ENCODE measurements at regions not wholly inside any gene's neighbourhood (a gene's known extent, or its start where the extent isn't known, plus 50 kb on each side); places are given as distances from the start of the nearest gene placed in this dataset.

DNA sequence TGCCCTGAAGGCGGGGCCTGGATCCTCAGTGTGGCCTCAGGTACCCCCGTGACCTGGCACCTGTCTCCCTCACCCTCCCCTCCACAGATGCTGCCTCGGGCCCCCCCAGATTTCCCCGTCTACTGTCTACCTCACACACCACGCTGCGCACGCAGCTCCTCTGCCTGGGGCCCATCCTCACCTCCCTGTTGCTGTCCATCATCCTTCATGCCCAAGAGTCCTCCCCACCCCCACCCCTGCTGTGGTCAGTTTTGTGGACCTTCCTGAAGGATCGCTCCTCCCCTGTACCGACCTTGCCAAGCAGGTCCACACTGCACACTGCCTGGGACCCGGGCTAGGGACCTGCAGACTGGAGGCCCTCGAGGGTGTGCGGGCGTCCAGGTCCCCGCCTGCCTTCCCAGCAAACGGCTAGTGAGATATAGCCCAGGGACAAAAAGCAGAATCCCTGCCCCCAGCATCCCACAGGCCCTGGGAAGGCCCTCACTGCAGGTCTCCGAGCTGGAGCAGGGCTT lies 197.4 kb upstream of the DIO3 start:
- no peak for DNase-seq

DNA sequence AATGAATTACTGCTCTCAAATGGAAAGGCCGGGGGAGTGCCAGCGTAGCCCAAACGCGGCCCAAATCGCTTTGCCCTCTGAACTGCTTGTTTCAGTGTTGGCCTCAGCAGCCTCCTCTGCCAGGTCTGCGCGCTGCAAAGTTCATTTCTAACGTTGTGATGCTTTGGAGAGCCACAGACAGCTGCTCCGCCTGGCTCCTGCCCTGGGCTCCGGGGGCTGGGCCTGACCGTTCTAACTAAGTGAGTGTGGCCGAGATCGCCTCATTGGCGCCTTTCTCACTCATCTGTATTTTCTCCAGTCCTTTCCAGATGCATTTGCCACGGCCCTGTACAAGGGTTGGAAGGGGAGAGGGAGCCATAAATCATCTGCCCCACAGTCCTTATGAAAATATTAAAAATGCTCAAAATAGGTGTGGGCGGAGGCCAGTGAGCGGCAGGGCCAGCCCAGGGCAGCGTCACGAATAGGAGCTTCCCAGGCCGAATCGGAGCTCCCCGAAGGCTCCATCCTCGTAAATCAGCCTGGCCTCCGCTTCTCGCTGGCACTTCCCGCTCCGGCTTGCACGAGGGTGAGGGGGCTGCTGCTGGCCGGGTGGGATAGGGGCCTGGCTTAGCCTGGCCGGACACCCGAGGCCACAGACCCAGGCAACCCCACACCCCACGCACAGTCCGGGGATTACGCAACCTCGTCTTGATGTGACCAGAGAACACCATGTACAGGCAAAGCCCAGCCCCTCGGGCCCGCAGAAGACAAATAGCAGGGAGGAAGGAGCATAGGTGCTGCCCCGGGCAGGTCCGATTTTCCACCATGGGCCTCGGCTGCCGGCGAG lies 196.6 kb upstream of the DIO3 start:
- DNase-seq = no peak

DNA sequence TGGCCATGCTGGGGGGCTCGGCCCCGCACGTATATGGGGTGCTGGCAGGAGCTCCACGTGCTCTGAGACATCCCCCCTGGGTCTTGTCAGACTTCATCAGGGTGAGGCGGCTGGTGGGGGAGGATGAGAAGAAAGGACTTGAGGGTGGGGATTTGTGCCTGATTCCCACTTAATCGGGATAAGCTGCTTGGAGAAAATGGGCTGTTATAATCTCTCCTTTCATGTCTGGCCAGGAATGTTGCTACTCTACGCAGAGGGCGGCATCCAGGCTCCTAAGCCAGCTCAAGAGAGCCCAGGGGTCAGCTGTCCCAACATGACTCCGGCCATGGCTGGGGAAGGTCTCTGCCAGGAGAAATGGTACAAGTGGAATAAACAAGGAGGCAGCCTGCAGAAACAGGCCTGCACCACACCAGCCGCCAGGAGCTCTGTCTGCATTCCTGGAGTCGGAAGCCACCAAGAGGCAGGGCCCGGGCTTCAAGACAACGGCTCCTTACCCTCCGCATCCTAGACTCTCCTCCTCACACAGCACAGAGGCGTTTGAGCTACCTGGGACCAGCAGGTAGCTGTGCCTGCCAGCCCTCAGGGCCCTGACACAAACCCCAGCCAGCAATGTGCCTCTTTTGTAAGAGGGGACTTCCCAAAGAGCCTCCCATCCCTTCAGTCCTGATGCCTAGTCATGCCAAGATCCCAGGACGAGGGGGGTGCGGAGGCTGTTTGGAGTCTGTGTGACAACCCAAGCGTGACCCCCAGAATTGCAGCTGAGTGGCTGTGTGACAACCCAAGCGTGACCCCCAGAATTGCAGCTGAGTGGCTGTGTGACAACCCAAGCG lies 195.8 kb upstream of the DIO3 start:
- DNase-seq = no peak

DNA sequence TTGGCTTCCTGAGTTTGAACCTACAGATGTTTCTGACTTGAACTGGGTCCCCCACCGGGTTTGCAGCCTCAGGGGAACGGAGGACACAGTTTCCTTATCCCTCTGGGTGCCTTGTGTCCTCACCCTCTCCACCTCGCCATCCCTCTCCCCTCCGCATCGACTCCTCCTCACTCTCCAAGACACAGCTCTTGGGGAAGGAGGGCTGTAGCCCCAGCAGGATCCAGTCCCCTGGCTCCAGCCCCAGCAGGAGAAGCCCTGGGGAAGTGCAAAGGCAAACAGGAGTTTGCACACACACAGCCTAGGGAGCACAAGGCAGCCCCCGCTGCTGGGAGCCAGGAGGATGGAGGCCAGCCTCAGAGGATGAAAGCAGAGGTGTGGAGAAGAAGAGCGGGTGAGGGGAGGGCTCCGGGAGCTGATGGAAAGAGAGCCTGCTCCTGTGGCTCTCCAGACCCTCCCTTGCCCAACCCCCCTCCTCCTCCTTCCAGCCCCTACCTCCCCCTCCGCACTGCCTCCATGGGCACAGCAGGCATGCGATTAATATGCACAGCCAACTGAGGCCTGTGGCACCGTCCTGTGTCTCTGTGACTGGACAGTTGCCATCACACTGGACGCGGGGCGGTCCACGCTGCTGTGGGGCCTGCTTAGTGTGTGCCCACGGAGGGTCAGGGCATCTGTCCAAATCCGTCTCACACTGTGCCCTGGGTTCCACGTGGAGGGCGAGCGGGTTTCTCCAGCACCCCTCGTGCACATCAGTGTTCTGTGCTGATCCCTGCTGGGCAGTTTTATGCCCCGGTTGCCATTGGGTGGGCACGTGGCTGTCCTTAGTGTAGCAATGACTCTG lies 193.7 kb upstream of the DIO3 start:
- DNase-seq = no peak

DNA sequence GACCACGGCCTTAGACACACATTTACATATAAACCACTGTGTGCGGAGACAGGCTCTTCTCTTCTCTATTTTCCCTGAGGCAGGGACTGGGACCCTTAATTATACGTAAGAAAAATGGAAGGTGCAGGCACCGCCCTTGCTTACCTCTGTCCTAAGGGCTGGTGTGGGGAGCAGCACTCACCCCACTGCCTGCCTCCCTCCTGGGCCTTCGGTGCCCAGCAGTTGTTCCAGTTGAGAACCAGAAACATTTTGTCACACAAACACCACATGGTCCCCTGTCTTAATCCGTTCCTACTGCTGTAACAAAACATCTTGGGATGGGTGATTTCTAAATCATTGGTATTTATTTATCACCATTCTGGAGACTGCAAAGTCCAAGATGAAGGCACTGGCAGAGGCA lies 192.7 kb upstream of the DIO3 start:
- no peak for DNase-seq

DNA sequence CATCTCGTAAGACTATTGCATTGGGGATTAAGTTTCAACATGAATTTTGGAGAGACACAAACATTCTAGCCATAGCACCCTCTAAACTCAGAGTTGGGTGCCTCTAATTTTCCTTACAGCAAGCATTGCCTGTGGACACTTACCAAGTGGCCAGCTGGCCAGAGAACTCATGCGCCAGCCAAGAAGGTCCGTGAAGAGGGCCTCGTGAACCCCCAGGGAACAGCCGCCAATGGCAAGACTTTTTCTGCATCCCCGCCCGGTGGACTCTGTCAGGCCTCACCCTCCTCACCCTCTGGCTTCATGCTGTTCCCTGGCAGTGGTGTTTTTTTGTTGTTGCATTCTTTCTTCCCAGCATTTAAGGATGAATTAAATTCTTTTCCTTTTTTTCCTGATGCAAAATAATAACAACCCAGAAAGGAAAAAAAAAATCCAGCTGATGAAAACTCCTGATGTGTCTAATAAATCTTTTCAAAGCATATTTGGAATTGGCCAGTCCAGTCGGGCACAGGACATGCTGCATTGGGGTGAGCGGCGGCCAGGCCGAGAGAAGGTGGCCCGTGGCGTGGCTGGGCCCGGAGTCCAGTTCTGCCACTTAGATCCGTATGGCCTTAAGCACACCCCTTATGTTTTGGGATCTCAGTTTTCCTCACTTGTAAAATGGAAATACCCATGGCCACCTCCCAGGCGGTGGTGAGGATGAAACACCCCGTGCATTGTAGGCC lies 191.9 kb upstream of the DIO3 start:
- no peak for DNase-seq

DNA sequence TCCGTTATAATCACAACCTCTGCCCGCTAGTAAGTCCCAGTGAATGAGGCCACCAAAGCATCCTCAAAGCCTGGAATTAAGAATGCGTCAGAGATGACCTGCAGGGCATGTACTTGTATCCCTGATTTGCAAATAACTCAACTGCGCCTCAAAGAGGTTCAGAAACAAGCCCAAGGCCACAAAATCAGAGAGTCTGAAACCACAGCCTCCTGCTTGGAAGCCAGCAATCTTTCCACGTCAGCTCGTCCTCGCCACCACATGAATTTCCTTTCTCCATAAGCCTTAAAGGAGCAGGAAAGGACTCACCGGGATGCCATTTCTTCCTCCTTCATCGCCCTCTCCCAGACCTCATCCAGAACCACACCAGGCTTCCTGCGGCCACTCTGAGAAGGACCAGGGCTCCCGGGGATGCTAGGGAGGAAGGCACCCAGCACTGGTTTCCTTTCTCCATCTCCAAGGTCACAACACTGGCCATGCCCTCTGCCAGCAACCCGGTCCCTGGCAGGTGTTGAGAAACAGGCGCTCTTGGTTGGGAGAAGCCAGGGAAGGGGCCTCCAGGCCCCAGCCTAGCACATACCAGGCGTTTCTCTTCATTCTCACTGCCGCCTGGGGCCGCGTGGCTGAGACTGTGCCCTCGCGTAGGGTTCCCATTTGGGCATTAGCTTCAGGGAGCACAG lies 191.2 kb upstream of the DIO3 start:
- no peak for DNase-seq

DNA sequence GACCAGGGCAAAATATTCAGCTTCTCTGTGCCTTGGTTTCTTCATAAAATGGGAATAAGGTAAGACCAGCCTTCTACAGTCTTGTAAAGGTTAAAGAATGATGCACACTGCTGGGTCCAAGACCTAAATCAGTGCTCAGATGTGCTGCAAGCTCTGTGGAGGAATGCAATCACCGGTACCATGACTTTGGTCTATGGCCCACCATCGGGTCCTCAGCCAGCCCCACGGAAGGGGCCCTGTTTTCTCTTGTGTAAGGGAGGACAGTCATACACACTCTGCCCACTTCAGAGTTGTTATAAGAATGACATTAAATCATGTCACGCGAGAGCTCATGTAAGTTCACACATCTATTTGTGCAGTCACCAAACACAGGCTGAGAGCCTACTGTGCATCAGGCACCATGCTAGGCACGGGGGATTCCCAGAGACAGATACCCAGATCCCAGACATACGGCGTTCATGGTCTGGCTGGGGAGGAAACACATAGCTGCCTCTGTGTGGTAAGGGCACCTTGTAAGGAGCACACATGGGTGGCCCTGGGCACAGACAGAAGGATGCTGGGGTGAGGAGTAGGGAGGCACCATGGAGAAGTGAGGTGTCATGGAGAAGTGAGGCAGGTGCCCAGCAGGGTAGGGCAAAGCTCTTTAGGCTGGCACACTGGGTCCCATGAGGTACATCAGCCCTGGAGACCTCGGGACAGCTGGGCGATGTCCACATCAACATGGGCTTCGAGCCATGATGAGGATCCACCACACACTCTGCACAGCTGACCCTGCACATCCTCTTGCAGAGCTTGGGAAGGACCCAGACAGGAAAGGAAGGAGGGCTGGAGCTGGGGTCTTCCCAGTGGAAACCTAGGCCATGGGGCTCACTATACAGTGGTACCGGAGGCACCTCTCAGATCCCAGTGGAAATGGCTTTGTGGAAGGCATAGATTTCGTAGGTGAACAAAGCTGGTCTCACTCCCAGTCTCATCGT lies 190.4 kb upstream of the DIO3 start:
- DNase-seq = no peak

DNA sequence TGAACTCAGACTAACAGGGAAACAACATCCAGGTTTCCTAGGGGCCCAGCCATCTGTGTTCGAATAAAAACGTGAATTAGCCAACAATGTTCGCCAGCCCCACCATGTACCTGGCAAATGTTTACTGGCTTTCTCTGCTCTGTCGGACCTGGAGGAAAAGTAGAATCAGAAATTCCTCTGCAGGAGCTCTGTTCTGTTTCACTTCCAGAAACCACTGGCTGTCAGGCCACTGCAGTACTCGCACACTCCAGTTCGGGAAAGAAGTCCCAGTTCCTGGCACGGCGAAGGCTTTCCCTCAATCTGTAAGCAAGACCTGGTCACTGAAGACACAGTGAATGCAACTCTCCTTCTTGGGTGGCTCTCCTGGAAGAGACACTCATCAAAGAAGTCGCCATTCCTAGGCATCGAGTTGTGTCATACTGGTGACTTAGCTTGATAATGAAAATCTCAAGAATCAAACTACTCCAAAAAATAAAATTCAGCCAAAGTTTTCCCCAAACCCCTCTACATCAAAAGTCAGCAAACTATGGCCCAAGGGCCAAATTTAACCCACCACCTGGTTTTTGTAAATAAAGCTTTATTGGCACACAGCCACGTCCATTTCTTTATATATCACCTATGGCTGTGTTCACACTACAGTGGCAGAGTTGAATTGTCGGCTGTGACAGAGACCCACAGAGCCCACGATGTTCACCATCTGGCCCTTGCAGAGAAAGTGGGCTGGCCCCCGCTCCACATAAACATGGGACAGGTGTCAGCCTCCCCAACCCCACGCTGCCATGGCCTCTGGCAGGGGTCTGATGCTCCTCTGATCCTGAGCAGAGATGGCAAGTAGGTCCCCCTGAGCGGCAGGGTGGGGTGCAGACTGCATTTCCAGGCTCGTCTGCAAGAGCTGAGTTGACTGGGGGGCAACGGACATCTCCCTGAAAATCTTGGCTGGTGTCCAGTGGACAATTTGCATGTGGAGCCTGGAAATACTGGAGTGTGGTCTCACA lies 189.2 kb upstream of the DIO3 start:
- no peak for DNase-seq

DNA sequence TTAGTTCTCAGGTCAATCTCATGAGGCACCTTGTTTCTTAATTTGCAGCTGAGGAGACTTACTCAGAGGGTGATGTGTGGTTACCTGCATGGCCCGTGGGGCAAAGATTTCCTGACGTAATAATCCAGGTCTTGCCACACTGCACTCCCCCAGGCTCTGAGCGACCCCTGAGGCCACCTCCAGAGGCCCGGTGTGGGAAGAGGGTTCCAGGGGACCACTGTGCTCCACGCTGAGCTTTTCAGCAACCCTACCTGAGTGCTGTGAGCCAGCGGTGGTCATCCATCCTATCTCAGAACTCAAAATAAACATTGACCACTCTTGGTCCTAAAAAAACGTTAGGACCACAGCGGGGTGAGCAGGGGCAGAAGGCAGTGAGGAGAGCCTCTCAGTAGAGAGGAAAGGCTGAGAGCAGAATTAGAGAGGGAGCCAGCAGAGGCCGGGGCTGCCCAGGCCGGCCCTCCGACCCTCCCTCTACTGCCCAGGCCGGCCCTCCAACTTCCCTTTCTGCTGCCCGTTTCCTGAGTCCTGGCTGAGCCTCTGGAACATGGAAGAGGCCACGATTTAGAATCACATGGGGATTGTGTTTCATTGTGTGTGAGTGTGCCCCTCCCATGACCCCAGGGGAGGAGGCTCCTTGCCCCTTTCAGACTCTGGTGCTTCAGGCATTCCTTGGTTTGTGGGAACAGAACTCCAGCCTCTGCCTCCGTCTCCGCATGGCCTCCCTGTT lies 188.2 kb upstream of the DIO3 start:
- no peak for DNase-seq

DNA sequence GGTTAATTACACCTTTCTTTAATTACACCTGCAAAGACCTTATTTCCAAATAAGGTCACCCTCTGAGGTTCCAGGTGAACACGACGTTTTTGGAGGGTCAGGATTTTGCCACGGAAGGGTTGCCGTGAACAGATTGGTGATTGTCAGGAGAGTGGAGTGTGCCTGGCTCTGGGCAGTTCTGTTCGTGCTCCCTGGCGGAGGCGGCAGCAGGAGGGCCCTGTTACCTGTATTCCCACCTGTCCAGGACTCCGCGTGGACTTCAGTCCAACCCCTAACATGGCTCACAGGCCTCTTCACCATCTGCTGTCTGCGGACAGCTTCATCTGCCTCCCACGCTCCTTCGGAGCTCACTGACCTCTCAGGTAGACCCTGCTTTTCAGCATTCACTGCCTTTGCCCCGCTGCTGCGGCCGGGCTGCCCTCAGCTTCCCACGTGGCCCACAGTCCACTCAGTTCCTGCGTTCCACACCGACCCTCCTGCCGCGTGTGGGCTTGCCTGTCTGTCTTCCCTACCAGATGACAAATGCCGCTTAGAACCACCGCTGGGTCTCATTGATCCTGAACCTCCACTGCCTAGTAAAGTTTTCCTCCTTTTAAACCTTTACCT lies 187.5 kb upstream of the DIO3 start:
- DNase-seq = no peak

DNA sequence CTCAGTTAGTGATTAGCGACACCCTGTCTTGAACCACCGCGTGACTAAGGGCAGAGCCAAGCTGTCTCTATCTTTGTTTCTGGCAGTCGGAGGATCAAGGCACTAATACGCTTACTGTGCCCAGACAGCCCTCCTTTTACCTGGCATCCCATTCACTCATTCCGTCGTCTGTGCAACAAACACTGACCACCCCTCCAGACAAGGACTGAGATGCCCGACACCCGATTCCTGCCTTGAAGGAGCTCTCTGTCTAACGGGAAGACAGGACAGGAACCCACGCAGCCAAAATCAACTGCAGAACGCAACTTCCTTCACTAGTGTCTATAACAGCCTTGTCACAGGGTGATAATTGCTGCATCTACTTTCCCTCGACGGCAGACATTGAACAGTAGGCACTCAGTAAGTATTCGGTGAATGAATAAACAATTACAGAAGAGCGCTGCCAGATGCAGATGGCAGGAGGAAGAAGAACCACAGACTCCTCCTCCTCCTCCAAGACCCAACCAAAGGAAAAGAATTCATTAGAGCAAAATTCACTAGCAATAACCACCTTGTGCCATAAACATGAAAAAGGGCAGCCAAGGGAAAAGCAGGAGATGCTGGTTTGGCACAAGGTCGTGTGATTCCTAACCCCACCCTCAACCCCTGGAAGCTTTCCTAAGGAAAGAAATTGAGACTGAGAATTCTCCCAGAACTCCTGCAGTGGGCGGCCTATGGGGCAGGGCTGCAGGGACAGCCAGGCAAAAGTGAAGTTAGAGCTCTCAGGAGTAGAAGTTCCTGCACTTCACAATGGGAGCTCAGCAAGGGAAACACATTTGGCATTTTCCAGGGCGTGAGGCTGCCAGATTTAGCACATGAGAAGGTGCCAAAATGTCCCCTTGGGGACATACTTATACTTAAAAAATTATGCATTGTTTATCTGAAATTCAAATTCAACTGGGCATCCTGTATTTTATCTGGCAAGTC lies 186.6 kb upstream of the DIO3 start:
- no peak for DNase-seq

DNA sequence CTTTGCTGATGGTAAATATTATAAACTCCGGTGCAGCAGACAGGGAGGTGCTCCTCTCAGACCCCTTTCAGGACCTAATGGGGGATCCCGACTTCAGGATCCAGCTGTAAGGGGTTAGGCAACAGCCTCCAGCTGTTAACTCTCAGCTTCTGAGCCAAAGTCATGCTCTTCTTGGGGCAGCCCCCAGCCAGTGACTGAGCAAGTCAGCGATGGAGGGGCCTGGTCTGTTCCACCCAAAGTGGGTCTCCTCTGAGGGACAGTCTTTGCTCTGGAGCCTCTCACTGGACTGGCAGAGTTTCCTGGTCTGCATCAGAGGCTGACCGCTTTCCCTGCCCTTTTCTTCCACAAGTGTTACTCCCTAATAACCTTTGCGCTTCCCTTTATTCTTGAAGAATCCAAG lies 184.2 kb upstream of the DIO3 start:
- no peak for DNase-seq

DNA sequence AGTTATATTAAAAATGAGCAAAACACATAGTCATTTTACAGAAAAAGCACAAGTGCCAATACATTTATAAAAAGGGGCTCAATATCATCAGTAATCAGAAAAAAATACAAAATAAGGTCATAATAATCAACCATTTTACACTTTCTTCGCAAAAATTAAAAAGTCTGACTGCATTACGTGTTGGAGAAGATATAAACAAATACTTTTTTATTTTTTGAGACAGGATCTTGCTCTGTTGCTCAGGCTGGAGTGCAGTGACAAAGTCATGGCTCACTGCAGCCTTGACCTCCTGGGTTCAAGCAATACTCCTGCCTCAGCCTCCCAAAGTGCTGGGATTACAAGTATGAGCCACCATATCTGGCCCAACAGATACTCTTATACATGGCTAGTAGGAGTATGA lies 181.5 kb upstream of the DIO3 start:
- no peak for DNase-seq

DNA sequence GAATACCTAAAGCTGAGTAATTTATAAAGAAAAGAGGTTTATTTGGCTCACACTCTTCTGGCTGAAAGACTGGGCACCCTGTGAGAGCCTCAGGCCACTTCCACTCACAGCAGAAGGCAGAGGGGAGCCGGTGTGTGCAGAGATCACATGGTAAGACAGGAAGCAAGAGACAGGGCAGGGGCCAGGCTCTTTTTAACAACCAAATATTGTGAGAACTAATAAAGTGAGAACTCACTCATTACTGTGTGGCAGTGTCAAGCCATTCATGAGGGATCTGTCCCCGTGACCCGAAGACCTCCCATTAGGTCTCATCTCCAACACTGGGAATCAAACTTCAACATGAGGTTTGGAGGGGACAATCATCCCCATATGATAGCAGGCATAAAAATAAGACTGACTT lies 180.8 kb upstream of the DIO3 start:
- DNase-seq = no peak

DNA sequence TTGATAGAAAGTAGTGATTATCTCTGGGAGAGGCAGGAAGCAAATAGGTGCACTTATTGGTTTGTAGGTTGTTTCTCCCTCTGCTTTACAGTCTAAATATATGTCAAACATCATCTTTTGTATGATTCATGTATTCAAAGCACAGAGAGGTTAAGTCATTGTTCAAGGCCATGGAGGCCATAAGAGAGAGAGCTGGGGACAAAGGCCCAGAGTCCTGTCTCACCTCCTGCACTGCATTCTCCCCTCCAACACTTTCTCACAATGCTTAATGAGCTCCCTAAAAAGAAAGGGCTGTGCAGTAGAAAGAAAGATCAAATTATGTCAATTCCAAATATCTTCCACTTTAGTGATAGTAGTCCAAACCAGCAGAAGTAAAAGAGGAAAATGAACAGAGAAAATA lies 180.4 kb upstream of the DIO3 start:
- no peak for DNase-seq
